Neuronal stem cell (in vitro differentiated cells): ENCODE measurements at regions not wholly inside any gene's neighbourhood (a gene's known extent, or its start where the extent isn't known, plus 50 kb on each side); places are given as distances from the start of the nearest gene placed in this dataset.

Experiments
- DNase-seq: peaks from one replicate; pipeline ENCODE4 v3.0.0-alpha.2; 2013; ENCODE audit warnings: low spot score
- H2AFZ ChIP-seq: one replicate; pipeline ENCODE4 v1.6.1; 2013; ENCODE audit warnings: mild to moderate bottlenecking, low read length, inconsistent platforms
- H2AK5ac ChIP-seq: 2 replicates; pipeline ENCODE4 v1.6.1; 2013; ENCODE audit warnings: low read depth, mild to moderate bottlenecking, inconsistent platforms, low read length, moderate library complexity, mixed read lengths
- H2BK120ac ChIP-seq: 2 replicates; pipeline ENCODE4 v1.6.1; 2013; ENCODE audit warnings: low read depth, mild to moderate bottlenecking, inconsistent platforms, low read length, moderate library complexity, mixed read lengths
- H2BK12ac ChIP-seq: one replicate; pipeline ENCODE4 v1.6.1; 2013; ENCODE audit warnings: low read length, inconsistent platforms
- H2BK15ac ChIP-seq: 2 replicates; pipeline ENCODE4 v1.6.1; 2013; ENCODE audit warnings: mild to moderate bottlenecking, low read length, inconsistent platforms, mixed read lengths
- H2BK5ac ChIP-seq: one replicate; pipeline ENCODE4 v1.6.1; 2013; ENCODE audit warnings: inconsistent platforms, mild to moderate bottlenecking, low read length, moderate library complexity
- H3K14ac ChIP-seq: one replicate; pipeline ENCODE4 v1.6.1; 2013; ENCODE audit warnings: low read length, inconsistent platforms
- H3K18ac ChIP-seq: 2 replicates; pipeline ENCODE4 v1.6.1; 2013; ENCODE audit warnings: low read length, inconsistent platforms
- H3K23ac ChIP-seq: 2 replicates; pipeline ENCODE4 v1.6.1; 2013; ENCODE audit warnings: low read depth, mild to moderate bottlenecking, mixed read lengths, low read length, inconsistent platforms; ENCODE audit not compliant: poor library complexity
- H3K27ac ChIP-seq: replicated peaks from 3 replicates; pipeline ENCODE4 v1.5.1; 2013; ENCODE audit warnings: low read length, inconsistent platforms
- H3K27me3 ChIP-seq, 3 experiments: 2 replicates each; pipeline ENCODE4 v1.6.1; 2013; ENCODE audit warnings: low read length in 3 of 3, mild to moderate bottlenecking in 2 of 3, inconsistent platforms in 1 of 3, low read depth in 1 of 3, mixed read lengths in 1 of 3, moderate library complexity in 1 of 3; ENCODE audit not compliant: control insufficient read depth in 3 of 3, insufficient read depth in 3 of 3
- H3K36me3 ChIP-seq, 2 donors: replicated peaks in 1 of 2; 2 replicates each; pipeline ENCODE4 v1.6.1; 2013; ENCODE audit warnings: low read length in 2 of 2; ENCODE audit not compliant: control insufficient read depth in 2 of 2, insufficient read depth in 2 of 2
- H3K4ac ChIP-seq: 2 replicates; pipeline ENCODE4 v1.6.1; 2013; ENCODE audit warnings: inconsistent platforms, mild to moderate bottlenecking, low read length, moderate library complexity
- H3K4me1 ChIP-seq, 2 donors: 1 replicate in 1 of 2; 2 replicates in 1 of 2; pipeline ENCODE4 v1.6.1; 2013; ENCODE audit warnings: low read length in 2 of 2, low read depth in 1 of 2; ENCODE audit not compliant: control insufficient read depth in 2 of 2, insufficient read depth in 1 of 2
- H3K4me2 ChIP-seq: one replicate; pipeline ENCODE4 v1.6.1; 2013; ENCODE audit warnings: mild to moderate bottlenecking, low read length, inconsistent platforms; ENCODE audit not compliant: insufficient read depth, poor library complexity, severe bottlenecking
- H3K4me3 ChIP-seq, 2 donors: 2 replicates each; pipeline ENCODE4 v1.5.1; 2013; ENCODE audit warnings: low read length in 2 of 2, mild to moderate bottlenecking in 2 of 2, inconsistent platforms in 1 of 2, moderate library complexity in 1 of 2
- H3K79me1 ChIP-seq: one replicate; pipeline ENCODE4 v1.6.1; 2013; ENCODE audit warnings: low read depth, mild to moderate bottlenecking, inconsistent platforms, low read length, moderate library complexity
- H3K9ac ChIP-seq: one replicate; pipeline ENCODE4 v1.6.1; 2013; ENCODE audit warnings: mild to moderate bottlenecking, low read depth, low read length, inconsistent platforms; ENCODE audit not compliant: poor library complexity
- H3K9me3 ChIP-seq, 2 donors: replicated peaks in 1 of 2; 2 replicates each; pipeline versions ENCODE3 to v1.6.1; 2013; ENCODE audit warnings: low read length in 2 of 2, mild to moderate bottlenecking in 2 of 2, inconsistent platforms in 1 of 2, low read depth in 1 of 2, mixed read lengths in 1 of 2, moderate library complexity in 1 of 2; ENCODE audit not compliant: control insufficient read depth in 2 of 2, insufficient read depth in 1 of 2
- H4K8ac ChIP-seq: one replicate; pipeline ENCODE4 v1.6.1; 2013; ENCODE audit warnings: low read depth, mild to moderate bottlenecking, inconsistent platforms, low read length, moderate library complexity
- H4K91ac ChIP-seq: one replicate; pipeline ENCODE4 v1.6.1; 2013; ENCODE audit warnings: low read length, low read depth, mild to moderate bottlenecking, inconsistent platforms; ENCODE audit not compliant: poor library complexity
- WGBS, 2 donors: extraction: QIAGEN DNeasy Blood & Tissue Kit; methylation state at CpG; one replicate each; pipeline ENCODE4 v1.1.7; 2013; ENCODE audit warnings: missing lambda C conversion rate in 2 of 2, mixed read lengths in 1 of 2; ENCODE audit not compliant: insufficient read length in 2 of 2, insufficient replicate concordance in 1 of 2; ENCODE audit errors: extremely low coverage in 2 of 2; 5-methylcytosine and 5-hydroxymethylcytosine counted together

- Histone ChIP-seq H3K27ac (no peak overlapping the region), H3K4me2 (peak overlapping the region; percentile 35), H3K4me3 (no peak overlapping the region), H3K9ac (no peak overlapping the region), H2AK5ac (no peak overlapping the region), H4K91ac (no peak overlapping the region), H3K4ac (no peak overlapping the region), H3K18ac (no peak overlapping the region), H2BK5ac (no peak overlapping the region), H2BK15ac (no peak overlapping the region), H3K14ac (no peak overlapping the region), H3K79me1 (no peaks in the 10 kb centered on the region), H3K27me3 (no peaks in the 10 kb centered on the region), H3K4me1 (no peaks in the 10 kb centered on the region), H3K36me3 (no peaks in the 10 kb centered on the region), H2BK120ac (no peak overlapping the region), H3K23ac (no peak overlapping the region), H3K9me3 (no peaks in the 10 kb centered on the region), H2AFZ (no peak overlapping the region), H2BK12ac (no peak overlapping the region), H4K8ac (no peak overlapping the region)
- WGBS, 2 donors = no CpG with 5 or more reads among the region's 9 CpGs
- peak; percentile 61 for DNase-seq
These were observed 124.5 kb downstream of the ZNF648 start for GRCh38 chr1:181936768-181937581.

- no peak overlapping the region for H3K4me2 ChIP-seq
- H3K9ac ChIP-seq = no peak overlapping the region
- no peaks in the 10 kb centered on the region for H3K79me1 ChIP-seq
- H3K9me3 ChIP-seq = no peaks in the 10 kb centered on the region
- H3K4me3 ChIP-seq = no peak overlapping the region
- no peak overlapping the region for H2AK5ac ChIP-seq
- H3K4ac ChIP-seq = no peak overlapping the region
- H3K18ac ChIP-seq = no peak overlapping the region
- no peaks in the 10 kb centered on the region for H3K36me3 ChIP-seq
- no peak overlapping the region for H3K14ac ChIP-seq
- H4K8ac ChIP-seq = no peak overlapping the region
- H2BK15ac ChIP-seq = no peak overlapping the region
- no peak for DNase-seq
- no peaks in the 10 kb centered on the region for H3K4me1 ChIP-seq
- H2BK120ac ChIP-seq = no peak overlapping the region
- no CpG with 5 or more reads among the region's 2 CpGs for WGBS, 2 donors
- no peak overlapping the region for H2AFZ ChIP-seq
- H3K27ac ChIP-seq = no peak overlapping the region
- no peak overlapping the region for H2BK5ac ChIP-seq
- H3K27me3 ChIP-seq = no peaks in the 10 kb centered on the region
- no peak overlapping the region for H3K23ac ChIP-seq
- H4K91ac ChIP-seq = no peak overlapping the region
- H2BK12ac ChIP-seq = no peak overlapping the region
These were observed 125.2 kb downstream of the ZNF648 start for GRCh38 chr1:181936269-181936668.

GRCh38 chr1:181931873-181932272, 129.6 kb downstream of the ZNF648 start:
- Histone ChIP-seq H3K23ac (no peak overlapping the region), H2BK5ac (no peak overlapping the region), H3K79me1 (no peaks in the 10 kb centered on the region), H3K4me2 (no peak overlapping the region), H3K4me1 (no peaks in the 10 kb centered on the region), H3K14ac (no peak overlapping the region), H3K36me3 (no peaks in the 10 kb centered on the region), H3K27me3 (no peaks in the 10 kb centered on the region), H2BK120ac (no peak overlapping the region), H2BK15ac (no peak overlapping the region), H3K9me3 (peaks cover 0 to 2% of the 10 kb centered on the region in 2 donors), H2BK12ac (no peak overlapping the region), H2AK5ac (no peak overlapping the region), H3K9ac (no peak overlapping the region), H4K91ac (no peak overlapping the region), H4K8ac (no peak overlapping the region), H2AFZ (no peak overlapping the region), H3K4ac (no peak overlapping the region), H3K4me3 (no peak overlapping the region), H3K27ac (no peak overlapping the region), H3K18ac (no peak overlapping the region)
- DNase-seq = no peak
- WGBS, 2 donors = no CpG with 5 or more reads among the region's 2 CpGs

- no peaks in the 10 kb centered on the region for H3K27me3 ChIP-seq
- H2AFZ ChIP-seq = no peak overlapping the region
- H2BK12ac ChIP-seq = no peak overlapping the region
- no peak overlapping the region for H2BK5ac ChIP-seq
- H3K4ac ChIP-seq = no peak overlapping the region
- no peak for DNase-seq
- no peak overlapping the region for H3K14ac ChIP-seq
- no peak overlapping the region for H3K18ac ChIP-seq
- H2BK120ac ChIP-seq = no peak overlapping the region
- H3K4me3 ChIP-seq = no peak overlapping the region
- no peak overlapping the region for H2AK5ac ChIP-seq
- H4K91ac ChIP-seq = no peak overlapping the region
- WGBS, 2 donors = no CpG with 5 or more reads among the region's 2 CpGs
- H3K4me2 ChIP-seq = no peak overlapping the region
- no peak overlapping the region for H2BK15ac ChIP-seq
- H4K8ac ChIP-seq = no peak overlapping the region
- H3K79me1 ChIP-seq = no peaks in the 10 kb centered on the region
- no peak overlapping the region for H3K23ac ChIP-seq
- no peaks in the 10 kb centered on the region for H3K4me1 ChIP-seq
- H3K9me3 ChIP-seq = peaks cover 0 to 2% of the 10 kb centered on the region in 2 donors
- no peak overlapping the region for H3K27ac ChIP-seq
- H3K9ac ChIP-seq = no peak overlapping the region
- no peaks in the 10 kb centered on the region for H3K36me3 ChIP-seq
These were observed 131.3 kb downstream of the ZNF648 start for GRCh38 chr1:181930187-181930586.
